Non-pigmented ciliary epithelial cell (primary cell): ENCODE measurements at regions not wholly inside any gene's neighbourhood (a gene's known extent, or its start where the extent isn't known, plus 50 kb on each side); places are given as distances from the start of the nearest gene placed in this dataset.
"Not testable (repeated sequence)": the region's sequence is repeated elsewhere in the genome, so short reads cannot be mapped to it uniquely, and the experiment has no call there.

Source experiments
- DNase-seq: peaks from one replicate; pipeline ENCODE4 v3.0.0-alpha.2; 2010; ENCODE audit warnings: low read depth

GRCh38 chr18:75845413-75845812, 417.9 kb upstream of the SMIM21 start:
- DNase-seq: no peak

DNA sequence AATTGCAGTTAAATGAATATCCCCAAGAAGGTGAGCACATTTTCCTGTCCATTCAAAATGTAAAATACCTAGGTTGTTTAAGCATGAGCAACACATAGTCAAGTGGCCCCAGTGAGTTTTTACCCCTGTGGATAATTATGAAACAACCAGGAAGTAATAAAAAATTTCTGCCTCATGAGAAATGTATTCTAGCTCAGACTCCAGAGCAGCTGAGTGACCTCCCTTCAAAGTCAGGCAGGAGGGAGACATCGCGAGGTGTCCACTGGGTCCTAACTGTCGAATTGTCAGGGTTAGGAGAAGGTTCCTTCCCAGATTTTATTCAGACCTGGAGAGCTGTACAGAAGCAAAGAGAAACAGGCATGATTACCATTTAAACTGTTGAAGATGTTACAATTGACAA, 416.6 kb upstream of the SMIM21 start:
- no peak for DNase-seq

GRCh38 chr18:75840131-75840530, 412.6 kb upstream of the SMIM21 start:
- no peak for DNase-seq

DNA sequence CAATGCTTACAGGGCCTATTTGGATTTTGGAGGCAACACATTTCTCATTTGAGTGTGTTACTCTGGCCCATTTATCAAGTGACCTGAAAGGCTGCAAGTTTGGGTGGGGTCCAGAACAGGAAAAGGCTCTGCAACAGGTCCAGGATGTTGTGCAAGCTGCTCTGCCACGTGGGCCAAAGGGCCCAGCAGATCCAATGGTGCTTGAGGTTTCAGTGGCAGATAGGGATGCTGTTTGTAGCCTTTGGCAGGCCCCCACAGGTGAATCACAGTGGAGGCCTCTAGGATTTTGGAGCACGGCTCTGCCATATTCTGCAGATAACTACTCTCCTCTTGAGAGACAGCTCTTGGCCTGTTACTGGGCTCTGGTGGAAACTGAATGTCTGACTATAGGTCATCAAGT, 412.2 kb upstream of the SMIM21 start:
- not testable (repeated sequence) for DNase-seq

DNA sequence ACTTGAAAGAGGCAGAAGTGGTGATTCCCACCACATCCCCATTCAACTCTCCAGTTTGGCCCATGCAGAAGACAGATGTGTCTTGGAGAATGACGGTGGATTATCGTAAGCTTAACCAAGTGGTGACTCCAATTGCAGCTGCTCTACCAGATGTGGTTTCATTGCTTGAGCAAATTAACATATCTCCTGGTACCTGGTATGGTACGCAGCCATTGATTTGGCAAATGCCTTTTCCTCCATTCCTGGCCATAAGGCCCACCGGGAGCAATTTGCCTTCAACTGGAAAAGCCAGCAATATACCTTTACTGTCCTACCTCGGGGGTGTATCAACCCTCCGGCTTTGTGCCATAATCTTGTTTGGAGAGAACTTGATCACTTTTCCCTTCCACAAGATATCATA, 411.5 kb upstream of the SMIM21 start:
- no peak for DNase-seq

DNA sequence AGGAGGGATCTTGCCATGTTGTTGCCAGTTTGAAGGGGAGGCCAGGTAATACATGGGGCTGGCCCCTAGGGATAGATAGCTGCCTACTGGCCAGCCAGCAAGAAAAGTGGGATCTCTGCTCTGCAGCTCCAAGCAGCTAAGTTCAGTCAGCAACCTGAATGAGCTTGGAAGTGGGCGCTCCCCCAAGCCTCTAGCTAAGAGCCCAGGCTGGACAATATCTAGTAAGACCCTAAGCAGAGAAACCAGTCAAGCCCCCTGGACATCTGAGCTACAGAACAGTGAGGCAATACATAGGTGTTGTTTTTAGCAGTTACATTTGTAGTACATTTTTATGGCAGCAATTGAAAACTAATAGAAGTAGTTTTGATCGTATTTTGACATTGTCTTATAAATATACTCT, 409.8 kb upstream of the SMIM21 start:
- DNase-seq: no peak

DNA sequence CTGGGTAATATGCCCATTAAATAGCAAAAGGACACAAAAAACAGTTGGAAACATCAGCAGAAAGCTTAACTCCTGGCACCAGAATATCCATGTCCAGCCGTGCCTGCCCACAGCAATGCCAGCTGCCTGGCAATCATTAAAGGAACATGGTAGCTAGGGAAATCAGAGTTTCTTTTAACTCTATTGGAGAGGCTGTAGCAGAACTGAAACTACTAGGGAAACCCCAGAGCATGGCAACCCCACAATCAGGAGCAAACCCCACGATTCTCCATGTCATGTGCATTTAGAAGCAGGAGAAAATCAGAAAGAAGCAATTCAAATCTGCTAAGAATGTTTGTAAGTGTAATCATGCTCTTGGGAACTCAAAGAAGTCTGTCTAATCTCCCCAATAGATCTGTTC, 409.0 kb upstream of the SMIM21 start:
- DNase-seq: no peak

- DNase-seq: no peak
These were observed 404.5 kb upstream of the SMIM21 start for GRCh38 chr18:75831960-75832359.

- no peak for DNase-seq
These were observed 403.3 kb upstream of the SMIM21 start for GRCh38 chr18:75830828-75831227.

DNA sequence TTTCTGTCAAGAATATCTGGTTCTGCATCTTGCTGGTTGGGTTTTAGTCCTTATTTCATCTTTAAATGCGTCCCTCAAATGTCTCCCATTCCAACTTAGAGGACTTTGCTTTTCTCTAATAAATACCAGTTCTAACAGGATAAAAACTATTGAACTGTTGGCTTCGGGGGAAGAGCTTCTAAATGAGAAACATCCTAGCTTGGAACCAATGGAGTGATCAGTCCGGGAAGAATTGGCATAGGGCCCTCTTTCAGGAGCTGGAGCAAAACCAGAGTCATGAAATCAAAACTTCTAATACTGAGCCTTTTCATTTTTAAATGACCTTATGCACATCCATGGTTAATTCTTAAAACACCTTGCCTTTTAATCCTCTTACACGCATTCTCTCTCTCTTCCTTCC, 401.6 kb upstream of the SMIM21 start:
- no peak for DNase-seq

GRCh38 chr18:75828379-75828778, 400.9 kb upstream of the SMIM21 start:
- DNase-seq: no peak

- DNase-seq: no peak
These were observed 400.3 kb upstream of the SMIM21 start for GRCh38 chr18:75827751-75828287.

- no peak for DNase-seq
These were observed 397.2 kb upstream of the SMIM21 start for GRCh38 chr18:75824661-75825060.

DNA sequence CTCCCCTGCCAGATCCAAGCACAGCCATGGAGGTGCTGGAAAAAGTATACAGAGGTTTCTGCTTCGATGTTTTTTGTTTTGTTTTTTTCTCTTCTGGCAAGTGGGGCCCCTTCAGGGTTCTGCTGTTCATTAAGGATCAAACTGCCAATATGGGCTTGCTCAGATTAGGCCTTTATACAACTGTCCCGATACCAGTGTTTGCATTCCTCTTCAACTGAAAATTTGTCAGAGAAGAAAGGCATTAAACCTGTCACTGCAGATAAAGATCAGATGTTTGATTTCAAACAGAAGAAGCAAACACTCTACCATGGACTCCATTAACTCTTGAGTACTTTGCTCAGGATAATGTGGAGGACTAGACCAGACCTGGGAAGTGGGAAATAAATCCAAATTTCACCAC, 396.0 kb upstream of the SMIM21 start:
- DNase-seq: no peak

DNA sequence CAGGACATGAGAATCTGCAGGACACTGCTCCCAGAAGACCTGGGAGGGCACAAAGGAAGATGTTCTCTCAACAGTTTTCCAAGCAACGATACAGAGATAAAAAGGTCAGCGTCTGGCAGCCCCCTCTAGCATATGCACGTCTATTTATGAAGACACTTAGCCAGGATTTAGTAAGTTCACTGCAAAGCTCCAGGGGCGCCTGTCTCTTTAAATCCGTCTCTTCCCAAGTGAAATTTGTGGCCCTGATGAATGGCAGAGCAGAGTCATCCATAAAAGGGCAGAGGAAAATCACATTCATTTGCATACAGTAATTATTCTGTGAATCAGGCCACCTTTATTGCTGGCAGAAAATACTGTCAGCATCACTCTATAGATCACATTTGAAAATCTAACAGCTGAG, 390.9 kb upstream of the SMIM21 start:
- DNase-seq: no peak

DNA sequence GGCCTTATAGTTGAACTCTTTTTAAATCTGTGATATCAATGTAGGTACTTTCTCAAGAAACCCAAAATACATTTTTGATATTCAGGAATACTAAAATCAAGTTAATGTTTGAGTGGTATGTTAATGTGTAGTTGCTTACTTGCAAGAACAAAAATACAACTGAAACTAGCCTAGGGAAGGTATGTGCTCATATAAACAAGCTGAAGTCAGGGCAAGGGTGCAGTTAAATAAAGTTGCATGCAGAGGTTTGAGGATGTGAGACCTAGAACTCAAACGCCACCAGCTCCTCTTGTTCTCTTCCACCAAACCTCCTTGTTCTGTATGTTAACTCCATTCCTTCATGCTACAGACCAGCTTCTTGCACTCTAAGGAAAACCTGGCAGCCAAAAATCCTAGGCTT, 388.3 kb upstream of the SMIM21 start:
- no peak for DNase-seq

GRCh38 chr18:75812761-75813160, 385.3 kb upstream of the SMIM21 start:
- no peak for DNase-seq

- DNase-seq: no peak
These were observed 383.6 kb upstream of the SMIM21 start for GRCh38 chr18:75810961-75811551.

DNA sequence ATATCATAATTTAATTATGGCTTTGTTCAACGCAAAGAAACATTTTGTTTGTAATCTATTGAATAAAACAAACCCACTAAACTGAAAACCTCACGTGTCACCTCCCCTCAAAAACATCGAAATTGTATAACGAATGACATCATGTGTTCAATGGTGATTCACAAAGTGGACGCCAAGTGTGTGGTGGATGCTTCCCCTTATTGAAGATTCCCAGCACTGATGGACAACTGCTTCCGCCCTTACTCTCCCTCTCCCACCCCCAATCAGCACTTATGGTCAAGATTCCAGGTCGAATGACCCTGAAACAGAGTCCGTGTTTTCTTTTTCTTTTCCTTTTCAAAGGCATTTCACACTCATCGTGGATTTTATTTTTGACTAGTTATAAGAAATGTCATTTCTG, 383.0 kb upstream of the SMIM21 start:
- DNase-seq: no peak

DNA sequence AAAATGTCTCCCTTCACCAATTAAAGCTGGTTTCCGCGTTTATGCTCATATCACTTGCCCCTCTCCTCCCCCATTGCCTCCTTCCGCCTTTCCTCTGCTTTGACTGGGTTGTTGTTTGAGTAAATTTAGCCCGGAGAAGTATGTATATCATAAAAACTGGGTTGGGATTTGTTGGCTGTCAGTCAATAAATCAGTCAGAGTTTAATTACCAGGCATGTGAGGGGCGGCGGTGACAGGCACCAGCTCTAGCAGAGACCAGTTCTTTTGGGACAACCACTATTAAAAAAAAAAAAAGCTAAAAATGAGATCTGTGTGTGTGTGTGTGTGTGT, 382.4 kb upstream of the SMIM21 start:
- no peak for DNase-seq

DNA sequence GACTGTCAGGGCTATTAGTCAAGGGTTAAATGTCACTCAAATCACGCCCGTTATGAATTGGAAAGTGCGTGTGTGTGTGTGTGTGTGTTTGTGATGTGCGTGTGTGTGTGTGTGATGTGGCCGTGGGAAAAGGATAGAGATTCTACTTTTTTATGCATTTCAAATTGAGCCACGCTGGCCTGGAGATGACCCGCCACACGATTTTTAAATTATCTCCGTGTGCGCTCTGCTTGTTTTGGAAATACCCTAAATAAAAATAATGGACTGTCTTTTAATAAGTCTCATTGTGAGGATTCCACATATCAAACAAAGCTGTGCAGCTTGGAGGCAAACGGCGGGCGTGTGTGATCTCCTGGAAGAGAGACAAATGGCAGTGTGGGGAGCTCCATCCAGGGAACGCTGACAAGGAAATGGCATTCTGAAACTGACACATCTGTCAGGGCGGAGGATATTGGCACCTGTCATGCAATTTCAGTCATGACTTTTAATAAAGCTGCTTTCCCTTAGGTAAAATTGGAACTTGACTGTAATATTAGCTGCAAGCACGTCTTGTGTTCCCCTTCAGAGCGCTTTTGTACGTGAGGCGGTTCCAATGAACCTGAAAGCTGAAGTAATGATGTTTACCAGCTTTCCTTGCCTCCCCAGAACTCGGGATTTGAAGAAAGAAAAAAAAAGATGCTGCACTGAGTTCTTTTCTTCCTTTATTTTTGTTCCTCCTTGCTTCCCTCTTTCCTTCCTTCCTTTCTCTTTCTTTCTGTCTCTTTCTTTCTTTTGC, 381.8 kb upstream of the SMIM21 start:
- no peak for DNase-seq

- no peak for DNase-seq
These were observed 377.8 kb upstream of the SMIM21 start for GRCh38 chr18:75805265-75805664.

DNA sequence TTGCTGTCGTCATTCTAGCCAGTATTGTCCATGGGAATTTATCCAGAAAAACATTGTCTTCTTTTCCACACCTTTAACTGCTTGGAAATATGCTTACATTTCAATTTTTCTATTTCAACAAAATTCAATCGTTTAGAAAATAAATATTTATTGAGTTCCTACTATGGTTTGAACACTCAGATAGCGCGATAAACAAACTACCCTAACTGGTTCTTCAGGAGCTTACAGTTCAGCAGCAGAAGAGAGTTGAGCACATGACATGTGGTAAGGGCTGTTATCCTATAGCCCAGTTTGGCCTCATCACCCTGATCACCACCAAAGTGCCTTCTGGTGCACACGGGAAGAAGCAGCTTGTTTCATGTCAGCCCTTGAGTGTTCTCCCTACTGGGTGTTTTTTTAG, 375.2 kb upstream of the SMIM21 start:
- DNase-seq: no peak

DNA sequence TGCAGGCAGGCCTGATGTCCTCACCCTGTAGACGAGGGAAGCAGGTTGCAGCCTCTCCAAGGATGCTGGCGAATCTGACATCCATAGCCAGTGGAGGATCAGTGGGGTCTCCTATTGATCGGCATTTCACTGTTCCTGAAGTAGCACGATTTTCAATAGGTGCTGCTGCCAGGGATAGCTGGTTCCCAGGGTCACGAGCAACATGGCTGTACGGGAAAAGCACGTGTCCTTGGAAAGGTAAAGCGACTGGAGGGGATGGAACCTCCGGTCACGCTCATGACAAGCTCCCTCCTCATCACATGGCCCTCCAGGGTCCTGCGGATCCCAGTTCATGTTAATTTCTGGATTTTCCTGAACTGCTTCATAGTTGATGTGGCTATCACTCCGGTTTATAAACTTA, 373.7 kb upstream of the SMIM21 start:
- DNase-seq: no peak
